Body of pancreas (tissue), 4 donors: ENCODE measurements at regions not wholly inside any gene's neighbourhood (a gene's known extent, or its start where the extent isn't known, plus 50 kb on each side); places are given as distances from the start of the nearest gene placed in this dataset.

ENCODE experiments used
- POLR2A ChIP-seq, 3 donors: fragments of 450-650 bp; IDR thresholded peaks; one replicate each; pipeline ENCODE4 v1.6.1; 2016; ENCODE audit warnings: antibody characterized with exemption in 3 of 3, mild to moderate bottlenecking in 2 of 3
- TF ChIP-seq, protein P1 (sequence below), 7 experiments: fragments of 450-650 bp in 4 of 7; fragments of 200-600 bp in 3 of 7; sonication (generic) in 3 of 7; IDR thresholded peaks; one replicate each; pipeline ENCODE4 v1.5.1; 2016 to 2019; ENCODE audit warnings: antibody characterized with exemption in 7 of 7

DNA sequence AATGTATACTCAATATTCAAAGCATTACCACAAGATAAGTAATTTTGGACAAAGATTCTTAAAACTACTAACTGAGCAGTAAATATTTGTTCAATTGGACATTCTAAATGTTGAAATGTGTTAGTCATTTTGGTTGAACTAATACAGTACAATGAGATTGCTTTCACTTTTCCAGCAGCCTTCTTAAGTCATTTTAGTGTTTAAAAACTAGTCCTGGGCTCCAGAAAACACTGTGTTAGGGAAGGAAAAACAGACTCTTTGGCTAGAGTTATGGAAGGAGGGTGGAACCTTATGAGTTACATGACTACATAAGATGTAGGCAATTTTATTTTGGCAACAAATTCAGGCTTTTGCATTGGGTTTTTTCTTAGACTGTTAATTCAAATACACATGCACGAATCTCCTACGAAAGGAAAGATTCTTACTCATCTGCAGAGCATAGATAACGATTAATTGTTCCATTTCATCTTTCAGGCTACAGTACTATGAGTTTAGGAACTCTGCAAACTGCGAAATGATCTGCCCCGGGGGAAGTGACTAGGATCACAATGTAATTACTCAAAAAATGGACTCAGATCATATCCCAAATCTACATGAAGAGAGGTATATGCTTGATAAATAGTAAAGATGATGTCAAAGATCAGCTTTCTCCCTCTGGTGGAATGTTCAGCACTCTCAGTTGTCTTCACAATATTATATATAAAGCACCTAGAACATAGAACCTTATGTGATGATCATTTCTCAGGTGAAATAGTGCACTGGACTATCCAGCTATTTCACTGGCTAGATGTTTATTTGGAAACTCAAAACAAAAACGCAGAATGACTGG is 492.8 kb upstream of the MDFIC2 start:
- TF ChIP-seq, protein P1, sequence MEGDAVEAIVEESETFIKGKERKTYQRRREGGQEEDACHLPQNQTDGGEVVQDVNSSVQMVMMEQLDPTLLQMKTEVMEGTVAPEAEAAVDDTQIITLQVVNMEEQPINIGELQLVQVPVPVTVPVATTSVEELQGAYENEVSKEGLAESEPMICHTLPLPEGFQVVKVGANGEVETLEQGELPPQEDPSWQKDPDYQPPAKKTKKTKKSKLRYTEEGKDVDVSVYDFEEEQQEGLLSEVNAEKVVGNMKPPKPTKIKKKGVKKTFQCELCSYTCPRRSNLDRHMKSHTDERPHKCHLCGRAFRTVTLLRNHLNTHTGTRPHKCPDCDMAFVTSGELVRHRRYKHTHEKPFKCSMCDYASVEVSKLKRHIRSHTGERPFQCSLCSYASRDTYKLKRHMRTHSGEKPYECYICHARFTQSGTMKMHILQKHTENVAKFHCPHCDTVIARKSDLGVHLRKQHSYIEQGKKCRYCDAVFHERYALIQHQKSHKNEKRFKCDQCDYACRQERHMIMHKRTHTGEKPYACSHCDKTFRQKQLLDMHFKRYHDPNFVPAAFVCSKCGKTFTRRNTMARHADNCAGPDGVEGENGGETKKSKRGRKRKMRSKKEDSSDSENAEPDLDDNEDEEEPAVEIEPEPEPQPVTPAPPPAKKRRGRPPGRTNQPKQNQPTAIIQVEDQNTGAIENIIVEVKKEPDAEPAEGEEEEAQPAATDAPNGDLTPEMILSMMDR (IDR thresholded peaks at IDR 0.05) = no peak
- TF ChIP-seq POLR2A (IDR thresholded peaks at IDR 0.05) = no peak
